ENCODE measurements at regions not wholly inside any gene's neighbourhood (a gene's known extent, or its start where the extent isn't known, plus 50 kb on each side); places are given as distances from the start of the nearest gene placed in this dataset.

- TF ChIP-seq ZFX (IDR thresholded peaks at IDR 0.05), result no peak
- no peak overlapping the region for H3K27ac ChIP-seq
These were observed 904.9 kb upstream of the AGA start for GRCh38 chr4:178347111-178347510.

- no peak for TF ChIP-seq ZFX (IDR thresholded peaks at IDR 0.05)
- no peak for TF ChIP-seq CTCF (conservative IDR thresholded peaks at IDR 0.05)
- H3K27ac ChIP-seq, result no peak overlapping the region
These were observed 907.4 kb upstream of the AGA start for GRCh38 chr4:178349601-178350000.

- no peak overlapping the region for H3K27ac ChIP-seq
- no peak for TF ChIP-seq CTCF (conservative IDR thresholded peaks at IDR 0.05)
- no peak for TF ChIP-seq ZFX (IDR thresholded peaks at IDR 0.05)
These were observed 908.9 kb upstream of the AGA start for GRCh38 chr4:178351185-178351584.

GRCh38 chr4:178356725-178357124, 914.5 kb upstream of the AGA start:
- no peak overlapping the region for H3K27ac ChIP-seq
- TF ChIP-seq ZFX (IDR thresholded peaks at IDR 0.05) (no peak), CTCF (conservative IDR thresholded peaks at IDR 0.05) (no peak)

- TF ChIP-seq ZFX (IDR thresholded peaks at IDR 0.05) (no peak), CTCF (conservative IDR thresholded peaks at IDR 0.05) (no peak)
- no peak overlapping the region for H3K27ac ChIP-seq
These were observed 943.2 kb upstream of the AGA start for GRCh38 chr4:178385481-178385880.

- TF ChIP-seq CTCF (conservative IDR thresholded peaks at IDR 0.05) (no peak), ZFX (IDR thresholded peaks at IDR 0.05) (no peak)
- H3K27ac ChIP-seq, result no peak overlapping the region
These were observed 945.5 kb upstream of the AGA start for GRCh38 chr4:178387756-178388155.

GRCh38 chr4:178395798-178396197, 953.6 kb upstream of the AGA start:
- TF ChIP-seq ZFX (IDR thresholded peaks at IDR 0.05) (no peak), CTCF (conservative IDR thresholded peaks at IDR 0.05) (peak; percentile 35)
- H3K27ac ChIP-seq, result no peak overlapping the region

GRCh38 chr4:178412455-178412854, 970.2 kb upstream of the AGA start:
- no peak for TF ChIP-seq ZFX (IDR thresholded peaks at IDR 0.05)
- H3K27ac ChIP-seq, result no peak overlapping the region

- H3K27ac ChIP-seq, result no peak overlapping the region
- no peak for TF ChIP-seq CTCF (conservative IDR thresholded peaks at IDR 0.05)
- no peak for TF ChIP-seq ZFX (IDR thresholded peaks at IDR 0.05)
These were observed 971.8 kb upstream of the AGA start for GRCh38 chr4:178414042-178414441.

Measured in C4-2B (cell line).